ENCODE measurements at regions not wholly inside any gene's neighbourhood (a gene's known extent, or its start where the extent isn't known, plus 50 kb on each side); places are given as distances from the start of the nearest gene placed in this dataset.

- TF ChIP-seq POLR2A (IDR thresholded peaks at IDR 0.05) (no peak), CTCF (IDR thresholded peaks at IDR 0.05) (no peak), POLR2AphosphoS5 (IDR thresholded peaks at IDR 0.05) (no peak), EP300 (IDR thresholded peaks at IDR 0.05) (no peak)
Measured at GRCh38 chr9:75692309-75692708, 198.2 kb upstream of the PCSK5 start.

Measured in stomach (tissue), 4 donors.